HG03457 (cell line): ENCODE measurements at regions not wholly inside any gene's neighbourhood (a gene's known extent, or its start where the extent isn't known, plus 50 kb on each side); places are given as distances from the start of the nearest gene placed in this dataset.

ENCODE experiments used
- ATAC-seq: cut with Tn5 transposase; IDR thresholded peaks from one replicate; pipeline ENCODE4 v1.9.1; 2021; ENCODE audit warnings: moderate number of reproducible peaks; ENCODE audit not compliant: unreplicated experiment

DNA sequence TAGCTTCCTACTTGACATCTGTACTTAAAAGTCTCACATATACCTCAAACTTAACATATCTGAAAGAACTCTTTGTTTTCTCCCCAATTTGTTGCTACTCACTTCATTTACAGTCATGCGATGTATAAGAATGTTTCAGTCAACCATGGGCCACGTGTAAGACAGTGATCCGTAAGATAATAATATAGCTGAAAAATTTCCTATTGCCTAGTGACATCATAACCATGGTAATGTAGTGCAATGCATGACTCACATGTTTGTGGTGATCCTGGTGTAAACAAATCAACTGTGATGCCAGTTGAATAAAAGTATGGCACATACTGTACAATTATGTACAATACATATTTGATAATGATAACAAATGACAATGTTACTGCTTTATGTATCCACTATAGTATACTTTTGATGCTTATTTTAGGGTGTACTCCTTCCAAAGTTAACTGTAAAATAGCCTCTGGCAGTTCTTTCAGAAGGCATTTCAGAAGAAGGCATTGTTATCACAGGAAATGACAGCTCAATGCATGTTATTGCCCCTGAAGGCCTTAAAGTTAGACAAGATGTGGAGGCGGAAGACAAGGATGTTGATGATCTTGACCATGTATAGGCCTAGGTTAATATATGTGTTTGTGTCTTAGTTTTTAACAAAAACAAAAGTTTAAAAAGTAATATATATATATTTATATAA is 579.0 kb downstream of the EPHA7 start:
- ATAC-seq, result no peak

DNA sequence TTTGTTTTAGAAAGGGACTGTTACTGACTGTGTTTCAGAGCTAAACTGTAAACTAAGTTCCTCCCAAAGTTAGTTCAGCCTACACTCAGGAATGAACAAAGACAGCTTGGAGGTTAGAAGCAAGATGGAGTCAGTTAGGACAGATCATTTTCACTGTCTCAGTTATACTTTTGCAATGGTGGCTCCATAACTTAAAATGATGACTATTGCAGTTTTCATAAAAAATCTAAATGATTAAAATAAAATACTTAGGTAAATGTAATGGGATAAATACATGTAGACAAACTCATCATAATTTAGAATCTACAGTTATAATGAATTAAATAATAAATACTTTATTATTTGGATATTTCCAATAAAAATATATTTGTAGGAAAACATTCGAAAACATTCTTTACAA is 590.6 kb downstream of the EPHA7 start:
- no peak for ATAC-seq

DNA sequence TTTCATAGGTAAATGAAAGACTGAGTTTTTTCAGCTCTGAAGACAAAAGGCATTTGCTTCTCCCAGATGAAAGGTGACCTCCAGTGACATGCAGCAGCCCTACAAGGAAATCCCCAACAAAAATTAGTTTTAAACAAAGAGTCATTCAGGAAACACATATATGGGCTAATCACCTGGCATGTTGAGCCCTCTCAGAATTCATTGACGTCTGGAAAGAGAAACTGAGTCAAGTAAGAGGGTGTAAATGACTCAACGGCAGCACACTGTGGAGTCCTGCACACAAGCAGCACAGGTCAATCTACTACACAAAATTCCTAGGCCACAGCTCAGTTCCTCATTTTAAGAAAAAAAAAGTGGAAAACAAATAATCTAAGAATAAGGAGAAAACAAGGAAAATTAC is 592.3 kb downstream of the EPHA7 start:
- no peak for ATAC-seq

DNA sequence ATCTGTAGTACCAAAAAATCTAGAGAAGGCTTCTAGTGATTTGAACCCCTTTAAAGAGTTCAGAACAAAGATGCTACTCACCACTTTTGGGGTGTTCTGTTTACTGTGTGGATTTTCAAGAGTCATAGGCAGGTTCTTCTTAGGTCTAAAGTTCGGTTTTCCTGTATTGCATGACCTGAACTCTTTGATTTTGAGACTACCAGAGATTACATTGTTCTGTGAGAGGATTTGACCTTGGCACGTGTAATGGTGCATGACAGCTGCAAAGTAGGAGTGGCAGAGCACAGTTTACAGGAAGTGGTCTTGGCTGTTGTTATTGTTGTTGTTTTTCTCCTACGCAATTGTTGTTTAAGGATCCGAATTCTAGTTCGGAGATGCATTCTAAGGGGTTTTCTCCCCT is 592.7 kb downstream of the EPHA7 start:
- no peak for ATAC-seq

GRCh38 chr6:92822222-92822621 is 597.1 kb downstream of the EPHA7 start:
- no peak for ATAC-seq

GRCh38 chr6:92820601-92821000 is 598.8 kb downstream of the EPHA7 start:
- no peak for ATAC-seq

DNA sequence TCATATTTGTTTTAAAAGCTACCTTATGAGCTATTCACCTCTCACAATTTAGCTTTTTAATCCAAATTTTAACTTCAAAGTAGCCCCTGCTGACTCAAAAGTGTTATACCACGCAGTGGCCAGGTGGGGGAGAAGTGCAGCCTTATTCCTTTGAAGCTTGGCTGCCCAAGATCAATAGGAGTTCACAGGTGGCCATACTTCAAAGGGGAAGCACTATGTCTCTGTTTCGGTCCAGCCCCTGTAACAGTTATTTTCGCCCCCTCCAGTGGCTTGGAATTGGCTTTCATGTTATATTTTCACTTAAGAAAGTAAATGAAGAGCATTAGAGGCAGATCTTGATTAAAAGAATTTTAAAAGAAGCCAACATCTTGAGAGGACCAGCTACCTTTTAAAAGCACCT is 608.4 kb downstream of the EPHA7 start:
- ATAC-seq, result peak; percentile 98

GRCh38 chr6:92806254-92806653 is 613.1 kb downstream of the EPHA7 start:
- ATAC-seq, result no peak

- no peak for ATAC-seq
These were observed 628.0 kb downstream of the EPHA7 start for GRCh38 chr6:92791403-92791802.

DNA sequence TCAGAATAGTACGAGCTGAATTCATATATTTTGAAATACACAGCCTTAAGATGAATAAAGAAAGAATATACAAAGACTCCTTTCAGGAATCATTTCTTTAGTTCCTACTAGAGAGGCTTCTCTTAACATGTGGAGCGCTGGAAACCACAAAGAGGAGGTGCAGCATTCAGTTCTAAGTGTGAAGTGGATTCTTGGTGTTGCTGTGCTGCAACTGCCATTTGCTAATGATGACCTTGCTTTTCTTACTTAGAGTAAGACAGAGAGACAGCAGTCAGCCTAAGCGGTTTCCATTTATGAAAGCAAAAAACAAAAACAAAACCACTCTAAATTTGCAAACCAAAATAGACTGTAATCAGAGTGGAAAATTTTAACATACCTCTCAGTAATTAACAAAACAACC is 629.0 kb downstream of the EPHA7 start:
- no peak for ATAC-seq

DNA sequence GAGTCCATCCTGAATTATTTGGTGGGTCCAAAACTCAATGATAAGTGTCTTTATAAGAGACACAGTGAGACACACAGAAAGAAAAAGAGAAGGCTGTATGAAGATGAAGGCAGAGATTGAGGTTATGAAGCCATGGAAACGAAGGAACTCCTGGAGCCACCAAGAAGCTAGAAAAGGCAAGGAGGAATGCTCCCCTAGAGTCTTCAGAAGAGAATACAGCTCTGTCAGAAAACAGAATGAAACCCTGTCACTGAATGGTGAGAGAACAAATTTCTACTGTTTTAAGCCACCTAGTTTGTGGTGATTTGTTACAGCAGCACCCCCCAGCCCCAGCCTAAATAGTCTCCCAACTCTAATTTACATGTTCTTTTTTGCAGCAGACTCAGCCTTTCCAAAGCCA is 635.1 kb downstream of the EPHA7 start:
- ATAC-seq, result no peak

GRCh38 chr6:92779746-92780145 is 639.6 kb downstream of the EPHA7 start:
- no peak for ATAC-seq

DNA sequence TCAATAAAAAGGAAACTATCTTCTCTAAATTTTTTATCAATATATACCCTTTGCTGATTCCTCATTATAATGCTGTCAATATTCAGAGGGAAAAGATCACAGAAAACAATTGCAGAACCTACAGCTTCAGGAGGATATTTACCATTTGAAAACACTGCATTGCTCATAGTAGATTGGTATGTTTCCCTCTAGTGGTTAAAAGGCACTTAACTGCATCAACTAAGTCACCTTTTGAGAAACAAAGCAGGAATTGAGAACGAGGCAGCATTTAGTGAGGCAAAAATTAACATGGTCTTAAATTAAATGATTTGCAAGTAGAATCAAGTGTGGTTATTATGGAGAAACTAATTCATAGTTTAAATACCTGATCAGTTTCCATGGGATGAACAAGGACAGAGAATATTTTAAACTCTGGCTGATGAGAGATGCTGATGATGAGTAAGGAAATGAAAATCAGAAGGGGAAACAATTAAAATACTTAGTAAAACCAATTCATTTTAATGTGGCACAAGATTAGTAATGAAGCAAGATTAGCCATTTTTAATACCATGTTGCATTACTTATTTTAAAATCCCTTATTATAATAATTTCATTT is 642.1 kb downstream of the EPHA7 start:
- no peak for ATAC-seq

GRCh38 chr6:92770540-92770939 is 648.8 kb downstream of the EPHA7 start:
- no peak for ATAC-seq

DNA sequence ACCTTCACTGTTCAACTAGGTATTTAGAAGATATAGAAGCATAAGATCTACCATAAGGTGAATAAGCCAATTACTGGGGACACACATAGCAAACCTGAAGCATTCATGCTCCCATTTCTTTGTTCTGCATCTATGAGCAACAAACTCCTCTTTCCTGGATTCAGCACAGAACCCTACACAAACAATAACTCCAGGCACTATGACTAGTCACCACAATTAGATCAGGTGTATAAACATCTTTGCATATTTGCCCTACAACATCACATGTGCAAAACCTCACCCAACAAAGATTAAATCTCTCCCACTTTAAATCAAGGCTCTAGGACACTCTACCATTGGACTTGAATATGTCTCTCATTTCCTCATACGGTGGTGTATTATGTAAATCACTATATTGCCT is 652.3 kb downstream of the EPHA7 start:
- ATAC-seq, result no peak

- ATAC-seq, result no peak
These were observed 655.7 kb downstream of the EPHA7 start for GRCh38 chr6:92763680-92764079.

DNA sequence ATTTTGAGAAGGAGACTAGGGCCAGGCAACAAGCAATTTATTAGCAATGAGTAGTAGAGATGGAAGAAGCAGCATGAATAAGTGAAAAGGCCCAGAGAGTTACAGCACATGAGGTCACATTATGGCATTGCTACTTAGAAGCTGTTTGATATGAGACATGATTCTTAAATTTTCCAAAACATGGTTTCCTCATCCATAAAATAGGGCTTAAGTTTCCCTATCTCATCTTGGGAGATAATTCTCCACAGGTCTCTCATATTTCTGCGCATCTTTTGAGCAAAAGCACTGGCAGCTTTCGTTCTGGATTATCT is 656.1 kb downstream of the EPHA7 start:
- no peak for ATAC-seq

- no peak for ATAC-seq
These were observed 656.7 kb downstream of the EPHA7 start for GRCh38 chr6:92762443-92763273.

- ATAC-seq, result no peak
These were observed 660.2 kb downstream of the EPHA7 start for GRCh38 chr6:92759178-92759577.

GRCh38 chr6:92757925-92758324 is 661.4 kb downstream of the EPHA7 start:
- no peak for ATAC-seq

DNA sequence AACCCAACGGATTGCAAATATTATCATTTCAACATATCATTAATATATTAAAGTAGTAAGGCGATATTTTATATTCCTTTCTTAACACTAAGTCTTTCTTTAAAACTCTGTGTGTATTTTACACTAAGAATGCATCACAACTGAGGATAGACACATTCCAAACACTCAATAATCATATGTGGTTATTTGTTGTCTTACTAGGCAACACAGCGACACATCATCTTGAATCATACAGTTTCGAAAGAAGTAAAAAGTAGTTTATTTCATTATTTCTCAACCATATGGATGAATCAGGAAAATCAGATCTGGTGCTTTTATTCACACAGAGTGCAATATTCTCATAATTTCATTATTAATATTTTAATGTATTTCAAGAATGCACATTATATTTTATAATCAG is 662.4 kb downstream of the EPHA7 start:
- ATAC-seq, result no peak

GRCh38 chr6:92753956-92754355 is 665.4 kb downstream of the EPHA7 start:
- ATAC-seq, result no peak
